ENCODE measurements at regions not wholly inside any gene's neighbourhood (a gene's known extent, or its start where the extent isn't known, plus 50 kb on each side); places are given as distances from the start of the nearest gene placed in this dataset.

GRCh38 chr20:58065508-58066361 lies 162.7 kb downstream of the ANKRD60 start:
- TF ChIP-seq POLR2A (IDR thresholded peaks at IDR 0.05; ENCODE audit: extremely low read depth, insufficient read length): no peak
- no peak for TF ChIP-seq CTCF (IDR thresholded peaks at IDR 0.05; ENCODE audit: low read depth, low read length)
- no peak for TF ChIP-seq MAX (IDR thresholded peaks at IDR 0.05; ENCODE audit: low read depth, low read length)

Data from NB4 (cell line).